Right lobe of liver (tissue), 6 donors: ENCODE measurements at regions not wholly inside any gene's neighbourhood (a gene's known extent, or its start where the extent isn't known, plus 50 kb on each side); places are given as distances from the start of the nearest gene placed in this dataset.

Source experiments
- ATAC-seq, 4 donors: fragments of 200-7000 bp; cut with Tn5 transposase; one replicate each; pipeline ENCODE4 v1.9.1; 2020; ENCODE audit warnings: mild to moderate bottlenecking in 4 of 4, moderate library complexity in 4 of 4
- DNase-seq, 3 donors: peaks; one replicate each; pipeline ENCODE4 v3.0.0-alpha.2; 2020
- H3K27ac ChIP-seq, 3 donors: fragments of 200-600 bp; one replicate each; pipeline ENCODE4 v1.8.0; 2022
- H3K27me3 ChIP-seq, 2 donors: fragments of 200-600 bp; one replicate each; pipeline ENCODE4 v1.8.0; 2022
- H3K36me3 ChIP-seq, 4 donors: fragments of 200-600 bp; sonication (generic) in 1 of 4; one replicate each; pipeline versions ENCODE4 v1.5.1 to v1.8.0; 2017 to 2022; ENCODE audit warnings: control low read depth in 1 of 4
- H3K4me1 ChIP-seq, 4 donors: fragments of 200-600 bp; sonication (generic) in 1 of 4; one replicate each; pipeline versions ENCODE4 v1.5.1 to v1.8.0; 2017 to 2022; ENCODE audit warnings: control low read depth in 1 of 4
- H3K4me3 ChIP-seq, 3 donors: fragments of 200-600 bp; one replicate each; pipeline ENCODE4 v1.8.0; 2022
- H3K9me3 ChIP-seq, 4 donors: fragments of 200-600 bp; sonication (generic) in 1 of 4; one replicate each; pipeline versions ENCODE4 v1.5.1 to v1.8.0; 2017 to 2022; ENCODE audit warnings: control low read depth in 1 of 4
- POLR2A ChIP-seq: fragments of 450-650 bp; IDR thresholded peaks from one replicate; pipeline ENCODE4 v1.6.1; 2017; ENCODE audit warnings: antibody characterized with exemption, mild to moderate bottlenecking
- WGBS: methylation state at CpG from one replicate; pipeline ENCODE4 v1.1.6; 2018; ENCODE audit warnings: low coverage, low lambda C conversion rate; ENCODE audit not compliant: insufficient coverage; ENCODE audit errors: missing lambda C conversion rate; 5-methylcytosine and 5-hydroxymethylcytosine counted together
- intact Hi-C, 2 donors: fragments of 100-400 bp; cut with DNase I; formaldehyde crosslinking; loops; one replicate each; pipeline versions ENCODE4 v1.11.2 to v1.14.1; 2022
- TF ChIP-seq, protein P1 (sequence below), 4 donors: fragments of 200-600 bp in 3 of 4; fragments of 450-650 bp in 1 of 4; IDR thresholded peaks; one replicate each; pipeline versions ENCODE4 v1.5.1 to v1.8.0; 2016 to 2022; ENCODE audit warnings: antibody characterized with exemption in 4 of 4, mild to moderate bottlenecking in 2 of 4
- donor health status: DM: no; HTN: yes; CAD: no.
- donor health status: DM: no; HTN: no; CAD: no.
- donor health status: DM: no; HTN: no; CAD: no.
- donor health status: DM: no; HTN: yes; CAD: no.
- donor health status: DM: no; HTN: yes; CAD: no.

DNA sequence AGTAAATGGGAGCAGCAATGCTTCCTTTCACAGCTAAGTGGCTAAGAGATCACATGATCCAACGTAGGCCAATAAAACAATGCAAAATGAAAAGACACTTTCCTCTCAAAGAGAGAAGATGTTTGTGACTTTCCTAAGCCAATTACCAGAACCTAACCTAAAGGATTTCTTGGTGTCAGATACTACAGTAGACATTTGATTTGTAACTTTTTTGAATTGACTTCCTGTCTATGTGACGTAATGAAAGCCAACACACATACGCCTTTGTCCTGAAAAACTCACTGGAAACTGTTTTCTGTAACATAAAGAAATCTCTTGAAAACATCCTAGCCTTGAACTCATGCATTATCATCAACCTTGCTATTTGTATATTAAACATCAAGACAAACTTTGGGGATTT, 417.1 kb downstream of the GPAM start:
- H3K27ac ChIP-seq, result no peak overlapping the region
- no peak overlapping the region for H3K4me3 ChIP-seq
- no peaks in the 10 kb centered on the region for H3K36me3 ChIP-seq
- no peak for TF ChIP-seq POLR2A
- TF ChIP-seq, protein P1, sequence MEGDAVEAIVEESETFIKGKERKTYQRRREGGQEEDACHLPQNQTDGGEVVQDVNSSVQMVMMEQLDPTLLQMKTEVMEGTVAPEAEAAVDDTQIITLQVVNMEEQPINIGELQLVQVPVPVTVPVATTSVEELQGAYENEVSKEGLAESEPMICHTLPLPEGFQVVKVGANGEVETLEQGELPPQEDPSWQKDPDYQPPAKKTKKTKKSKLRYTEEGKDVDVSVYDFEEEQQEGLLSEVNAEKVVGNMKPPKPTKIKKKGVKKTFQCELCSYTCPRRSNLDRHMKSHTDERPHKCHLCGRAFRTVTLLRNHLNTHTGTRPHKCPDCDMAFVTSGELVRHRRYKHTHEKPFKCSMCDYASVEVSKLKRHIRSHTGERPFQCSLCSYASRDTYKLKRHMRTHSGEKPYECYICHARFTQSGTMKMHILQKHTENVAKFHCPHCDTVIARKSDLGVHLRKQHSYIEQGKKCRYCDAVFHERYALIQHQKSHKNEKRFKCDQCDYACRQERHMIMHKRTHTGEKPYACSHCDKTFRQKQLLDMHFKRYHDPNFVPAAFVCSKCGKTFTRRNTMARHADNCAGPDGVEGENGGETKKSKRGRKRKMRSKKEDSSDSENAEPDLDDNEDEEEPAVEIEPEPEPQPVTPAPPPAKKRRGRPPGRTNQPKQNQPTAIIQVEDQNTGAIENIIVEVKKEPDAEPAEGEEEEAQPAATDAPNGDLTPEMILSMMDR (IDR thresholded peaks at IDR 0.05), result no peak
- WGBS, result 29% methylated on average over 3 of the region's 3 CpGs
- ATAC-seq (no peak), DNase-seq (no peak)
- H3K27me3 ChIP-seq, result no peaks in the 10 kb centered on the region
- H3K9me3 ChIP-seq, result no peaks in the 10 kb centered on the region
- intact Hi-C loops, result no loop called here
- H3K4me1 ChIP-seq, result no peaks in the 10 kb centered on the region

DNA sequence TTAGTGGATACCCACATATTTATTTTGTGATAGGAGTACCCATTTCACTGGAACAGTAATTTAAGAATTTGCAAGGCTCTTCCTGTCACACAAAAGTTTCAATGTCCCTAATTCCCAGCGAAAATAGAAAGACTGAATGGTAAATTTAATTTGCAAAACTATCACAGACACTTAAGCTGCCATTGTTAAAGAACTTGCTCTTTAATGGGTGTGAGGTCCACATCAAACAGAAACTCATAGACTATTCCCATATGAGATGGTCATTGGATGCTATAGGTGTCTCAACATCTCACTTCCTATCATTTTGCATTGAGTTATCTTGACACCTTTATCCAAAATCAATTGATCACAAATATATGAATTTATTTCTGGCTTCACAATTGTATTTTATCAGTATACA, 415.9 kb downstream of the GPAM start:
- TF ChIP-seq POLR2A, result no peak
- TF ChIP-seq, protein P1 (IDR thresholded peaks at IDR 0.05), result no peak
- no peaks in the 10 kb centered on the region for H3K27me3 ChIP-seq
- ATAC-seq (no peak), DNase-seq (no peak)
- no peaks in the 10 kb centered on the region for H3K9me3 ChIP-seq
- H3K4me3 ChIP-seq, result no peak overlapping the region
- 11% methylated on average over 1 of the region's 1 CpG for WGBS
- intact Hi-C loops, result no loop called here
- no peaks in the 10 kb centered on the region for H3K4me1 ChIP-seq
- no peak overlapping the region for H3K27ac ChIP-seq
- no peaks in the 10 kb centered on the region for H3K36me3 ChIP-seq

DNA sequence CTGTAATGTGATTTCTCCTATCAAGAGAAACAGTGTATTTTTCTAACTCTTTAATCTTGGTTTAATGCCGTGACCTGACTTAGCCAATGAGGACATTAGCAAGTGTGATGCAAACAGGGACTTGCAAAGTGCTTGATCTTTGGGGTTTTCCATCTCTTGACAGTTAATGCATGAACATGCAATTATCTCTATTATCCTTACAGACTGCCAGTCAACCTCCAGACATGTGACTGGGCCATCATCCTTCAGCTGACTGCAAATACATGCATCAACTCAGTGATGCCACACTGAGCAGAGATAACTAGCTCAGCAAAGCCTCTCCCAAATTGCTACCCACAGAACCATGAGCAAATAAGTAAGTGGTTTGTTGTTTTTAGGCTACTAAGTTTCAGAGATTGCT, 409.6 kb downstream of the GPAM start:
- Histone ChIP-seq H3K9me3 (no peaks in the 10 kb centered on the region), H3K36me3 (no peaks in the 10 kb centered on the region), H3K4me3 (no peak overlapping the region), H3K4me1 (no peaks in the 10 kb centered on the region), H3K27ac (no peak overlapping the region), H3K27me3 (no peaks in the 10 kb centered on the region)
- TF ChIP-seq POLR2A, result no peak
- TF ChIP-seq, protein P1 (IDR thresholded peaks at IDR 0.05), result no peak
- ATAC-seq, result no peak
- no peak for DNase-seq
- 91% methylated on average over 1 of the region's 1 CpG for WGBS
- intact Hi-C loops, result no loop called here

DNA sequence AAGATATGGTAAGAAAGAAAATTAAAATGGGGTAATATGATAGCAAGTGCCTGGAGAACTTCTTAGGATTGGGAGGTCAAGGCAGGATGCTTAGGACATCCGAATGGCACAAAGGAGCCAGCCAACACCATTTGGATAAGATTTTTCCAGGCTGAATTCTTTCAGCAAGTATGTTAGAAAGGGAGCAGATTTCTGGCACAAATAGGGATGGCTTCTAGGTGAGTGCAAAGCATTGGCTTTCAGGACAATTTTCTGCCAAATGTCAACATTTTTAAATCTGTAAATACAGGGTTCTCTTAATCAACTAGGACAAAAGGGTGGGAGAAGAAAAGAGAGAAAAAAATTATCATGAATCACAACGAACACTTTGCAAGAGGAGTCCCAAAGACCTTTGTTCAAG, 409.1 kb downstream of the GPAM start:
- H3K9me3 ChIP-seq, result no peaks in the 10 kb centered on the region
- no peaks in the 10 kb centered on the region for H3K4me1 ChIP-seq
- H3K27ac ChIP-seq, result no peak overlapping the region
- no peak overlapping the region for H3K4me3 ChIP-seq
- DNase-seq, result no peak
- no peaks in the 10 kb centered on the region for H3K36me3 ChIP-seq
- TF ChIP-seq POLR2A, result no peak
- TF ChIP-seq, protein P1 (IDR thresholded peaks at IDR 0.05), result no peak
- intact Hi-C loops, result no loop called here
- no peak for ATAC-seq
- no peaks in the 10 kb centered on the region for H3K27me3 ChIP-seq
- 39% methylated on average over 2 of the region's 2 CpGs for WGBS

DNA sequence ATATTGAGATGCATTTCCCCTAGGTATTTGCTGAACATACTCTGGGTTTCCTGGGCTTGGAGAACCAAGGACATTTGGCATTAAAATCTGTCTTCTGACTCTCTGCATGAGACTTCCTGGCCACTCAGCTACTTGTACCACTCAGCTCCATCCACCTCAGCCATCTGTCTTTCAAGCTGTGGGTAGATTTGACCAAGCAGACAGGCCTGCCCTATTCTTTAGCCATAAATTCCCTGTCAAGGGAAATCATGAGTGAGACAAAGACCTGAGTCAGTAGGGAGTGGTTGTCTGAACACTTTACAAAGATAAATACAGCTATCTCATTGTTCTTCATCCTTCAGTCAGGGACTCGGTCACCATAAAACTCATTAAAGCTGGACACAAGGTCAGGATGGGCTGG, 399.1 kb downstream of the GPAM start:
- DNase-seq, result no peak
- no peaks in the 10 kb centered on the region for H3K36me3 ChIP-seq
- H3K4me1 ChIP-seq, result no peaks in the 10 kb centered on the region
- TF ChIP-seq POLR2A, result no peak
- TF ChIP-seq, protein P1 (IDR thresholded peaks at IDR 0.05), result no peak
- no peak for ATAC-seq
- intact Hi-C loops, result no loop called here
- H3K27ac ChIP-seq, result no peak overlapping the region
- WGBS, result 22% methylated on average over 1 of the region's 1 CpG
- H3K27me3 ChIP-seq, result no peaks in the 10 kb centered on the region
- no peak overlapping the region for H3K4me3 ChIP-seq
- H3K9me3 ChIP-seq, result no peaks in the 10 kb centered on the region
